ENCODE measurements at regions not wholly inside any gene's neighbourhood (a gene's known extent, or its start where the extent isn't known, plus 50 kb on each side); places are given as distances from the start of the nearest gene placed in this dataset.

GRCh38 chr6:167652042-167652700 lies 174.5 kb upstream of the AFDN start:
- intact Hi-C loops (cut with DNase I): no loop called here
- no peak overlapping the region for H3K4me3 ChIP-seq
- H3K36me3 ChIP-seq: no peaks in the 10 kb centered on the region
- H3K9ac ChIP-seq (ENCODE audit: low read depth in 2 of 2, low read length in 2 of 2): no peak overlapping the region
- no peaks in the 10 kb centered on the region for H3K4me1 ChIP-seq
- TF ChIP-seq CTCF (IDR thresholded peaks at IDR 0.05): no peak
- DNase-seq: no peak
- H3K27ac ChIP-seq: no peak overlapping the region
- H3K27me3 ChIP-seq: no peaks in the 10 kb centered on the region
- no peaks in the 10 kb centered on the region for H3K9me3 ChIP-seq

GRCh38 chr6:167652701-167653095 lies 174.0 kb upstream of the AFDN start:
- Histone ChIP-seq H3K9ac (ENCODE audit: low read depth in 2 of 2, low read length in 2 of 2) (no peak overlapping the region), H3K36me3 (no peaks in the 10 kb centered on the region), H3K27me3 (no peaks in the 10 kb centered on the region), H3K27ac (no peak overlapping the region), H3K4me3 (no peak overlapping the region), H3K9me3 (no peaks in the 10 kb centered on the region), H3K4me1 (no peaks in the 10 kb centered on the region)
- intact Hi-C loops (cut with DNase I): no loop called here
- no peak for DNase-seq
- no peak for TF ChIP-seq CTCF (IDR thresholded peaks at IDR 0.05)

GRCh38 chr6:167653561-167653960 lies 173.2 kb upstream of the AFDN start:
- H3K4me3 ChIP-seq: no peak overlapping the region
- no peaks in the 10 kb centered on the region for H3K27me3 ChIP-seq
- no peak for TF ChIP-seq CTCF (IDR thresholded peaks at IDR 0.05)
- H3K27ac ChIP-seq: no peak overlapping the region
- no peak overlapping the region for H3K9ac ChIP-seq (ENCODE audit: low read depth in 2 of 2, low read length in 2 of 2)
- DNase-seq: no peak
- H3K36me3 ChIP-seq: no peaks in the 10 kb centered on the region
- no peaks in the 10 kb centered on the region for H3K9me3 ChIP-seq
- H3K4me1 ChIP-seq: no peaks in the 10 kb centered on the region
- intact Hi-C loops (cut with DNase I): no loop called here

- no peak for TF ChIP-seq CTCF (IDR thresholded peaks at IDR 0.05)
- H3K36me3 ChIP-seq: no peaks in the 10 kb centered on the region
- no peak overlapping the region for H3K9ac ChIP-seq (ENCODE audit: low read depth in 2 of 2, low read length in 2 of 2)
- H3K27ac ChIP-seq: no peak overlapping the region
- intact Hi-C loops (cut with DNase I): no loop called here
- no peaks in the 10 kb centered on the region for H3K4me1 ChIP-seq
- no peaks in the 10 kb centered on the region for H3K9me3 ChIP-seq
- DNase-seq: no peak
- H3K27me3 ChIP-seq: no peaks in the 10 kb centered on the region
- H3K4me3 ChIP-seq: no peak overlapping the region
Measured at GRCh38 chr6:167654389-167654788, 172.3 kb upstream of the AFDN start.

- TF ChIP-seq CTCF (IDR thresholded peaks at IDR 0.05): no peak
- no peaks in the 10 kb centered on the region for H3K36me3 ChIP-seq
- intact Hi-C loops (cut with DNase I): no loop called here
- no peaks in the 10 kb centered on the region for H3K4me1 ChIP-seq
- H3K27me3 ChIP-seq: no peaks in the 10 kb centered on the region
- no peak overlapping the region for H3K4me3 ChIP-seq
- H3K9me3 ChIP-seq: no peaks in the 10 kb centered on the region
- H3K9ac ChIP-seq (ENCODE audit: low read depth in 2 of 2, low read length in 2 of 2): no peak overlapping the region
- no peak overlapping the region for H3K27ac ChIP-seq
- no peak for DNase-seq
Measured at GRCh38 chr6:167655174-167655821, 171.4 kb upstream of the AFDN start.

All from colonic mucosa (tissue), 4 donors.